HL-60 (cell line): ENCODE measurements at regions not wholly inside any gene's neighbourhood (a gene's known extent, or its start where the extent isn't known, plus 50 kb on each side); places are given as distances from the start of the nearest gene placed in this dataset.

ENCODE experiments used
- CTCF ChIP-seq: IDR thresholded peaks from one replicate; pipeline ENCODE4 v1.5.1; 2011; ENCODE audit warnings: low read length, control low read depth, inconsistent platforms; ENCODE audit not compliant: insufficient read depth
- GABPA ChIP-seq: IDR thresholded peaks from 2 replicates; pipeline ENCODE4 v1.6.1; 2012; ENCODE audit warnings: low read depth

- TF ChIP-seq GABPA = no peak
- TF ChIP-seq CTCF = no peak
These were observed 72.5 kb upstream of the IGFBP3 start for GRCh38 chr7:45993621-45994020.
